Hematopoietic multipotent progenitor cell treated with erythropoietin and hydrocortisone succinate and interleukin-3 and kit ligand, for 8 days (in vitro differentiated cells): ENCODE measurements at regions not wholly inside any gene's neighbourhood (a gene's known extent, or its start where the extent isn't known, plus 50 kb on each side); places are given as distances from the start of the nearest gene placed in this dataset.
A peak's percentile ranks its signal among the peaks of the same experiment; 100 is the strongest.

ENCODE experiments used
- DNase-seq: peaks from one replicate; pipeline ENCODE4 v3.0.0-alpha.2; 2015

DNA sequence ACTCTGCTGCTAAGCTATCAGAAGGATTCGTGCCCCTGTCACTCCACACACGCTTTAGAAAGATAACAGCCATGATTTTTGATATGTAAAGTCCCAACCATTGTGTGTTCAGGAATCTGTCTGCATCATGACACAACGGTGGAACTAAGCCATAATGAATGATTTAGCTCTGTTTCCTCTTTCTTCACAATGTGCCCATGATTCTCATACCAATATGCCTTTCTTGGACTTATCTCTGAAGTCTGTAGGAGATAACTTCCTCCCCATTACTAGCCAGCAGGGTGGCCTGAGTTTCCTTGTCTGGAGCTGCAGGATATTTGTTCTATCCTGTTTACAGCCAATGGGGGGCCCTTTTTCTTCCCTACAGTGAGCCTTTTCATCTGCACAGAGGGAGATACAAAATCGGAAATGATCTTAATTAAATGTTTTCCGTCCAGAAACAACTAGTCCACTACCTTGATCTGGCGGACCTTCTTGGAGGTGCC lies 511.7 kb downstream of the USP25 start:
- DNase-seq, result peak; percentile 45

DNA sequence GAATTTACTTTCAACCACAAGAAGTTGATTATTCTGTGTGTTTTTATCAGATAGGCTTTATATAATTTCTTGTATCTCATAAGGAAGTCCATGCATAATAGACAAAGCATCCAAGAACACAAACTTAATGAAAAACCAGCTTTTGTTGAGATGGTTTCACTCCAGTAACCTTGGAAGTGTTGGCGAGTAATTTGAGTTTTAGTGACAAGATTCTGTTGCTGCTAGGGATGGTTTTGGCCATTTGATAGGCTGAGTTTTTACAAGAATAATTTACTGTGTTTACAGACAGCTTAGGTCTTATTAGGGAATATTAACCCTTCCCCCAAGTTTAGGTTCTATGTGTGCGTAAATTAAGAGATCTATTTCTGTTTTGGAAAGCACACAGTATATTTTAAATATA lies 513.6 kb downstream of the USP25 start:
- DNase-seq, result no peak

DNA sequence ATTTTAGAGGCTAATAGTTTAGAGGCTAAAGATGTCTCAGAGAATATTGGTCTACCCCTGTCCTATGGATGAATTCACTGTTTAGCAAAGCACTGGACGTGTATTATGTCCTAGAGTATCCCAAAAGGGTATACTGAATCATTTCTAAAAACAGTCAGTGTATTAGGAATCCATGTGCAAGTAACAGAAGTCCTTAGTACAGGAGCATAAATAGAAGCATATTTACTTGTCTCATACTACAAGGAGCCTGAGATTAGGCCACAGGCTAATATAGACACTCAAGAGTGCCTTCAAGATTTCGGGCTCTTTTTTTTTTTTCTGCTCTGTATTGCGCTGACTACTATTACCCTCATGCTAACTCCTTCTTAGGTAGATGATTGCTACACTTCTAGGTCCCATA lies 518.9 kb downstream of the USP25 start:
- DNase-seq, result no peak

DNA sequence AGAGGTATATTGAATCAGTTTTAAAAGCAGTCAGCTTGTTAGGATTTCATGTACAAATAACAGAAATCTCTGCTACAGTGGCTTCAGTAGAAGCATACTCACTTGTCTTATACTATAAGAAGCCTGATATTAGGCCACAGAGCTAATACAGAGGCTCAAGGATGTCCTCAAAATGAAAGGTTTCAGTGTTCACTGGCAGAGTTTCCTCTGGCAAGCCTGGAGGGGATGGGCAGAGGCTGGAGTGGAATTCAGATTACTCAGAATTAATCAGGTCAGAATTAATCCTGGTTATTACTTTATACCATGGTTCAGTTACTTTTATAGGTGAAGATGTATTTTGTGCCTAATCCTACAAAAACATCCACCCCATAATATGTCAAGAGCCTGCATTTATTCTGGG lies 520.5 kb downstream of the USP25 start:
- DNase-seq, result no peak

DNA sequence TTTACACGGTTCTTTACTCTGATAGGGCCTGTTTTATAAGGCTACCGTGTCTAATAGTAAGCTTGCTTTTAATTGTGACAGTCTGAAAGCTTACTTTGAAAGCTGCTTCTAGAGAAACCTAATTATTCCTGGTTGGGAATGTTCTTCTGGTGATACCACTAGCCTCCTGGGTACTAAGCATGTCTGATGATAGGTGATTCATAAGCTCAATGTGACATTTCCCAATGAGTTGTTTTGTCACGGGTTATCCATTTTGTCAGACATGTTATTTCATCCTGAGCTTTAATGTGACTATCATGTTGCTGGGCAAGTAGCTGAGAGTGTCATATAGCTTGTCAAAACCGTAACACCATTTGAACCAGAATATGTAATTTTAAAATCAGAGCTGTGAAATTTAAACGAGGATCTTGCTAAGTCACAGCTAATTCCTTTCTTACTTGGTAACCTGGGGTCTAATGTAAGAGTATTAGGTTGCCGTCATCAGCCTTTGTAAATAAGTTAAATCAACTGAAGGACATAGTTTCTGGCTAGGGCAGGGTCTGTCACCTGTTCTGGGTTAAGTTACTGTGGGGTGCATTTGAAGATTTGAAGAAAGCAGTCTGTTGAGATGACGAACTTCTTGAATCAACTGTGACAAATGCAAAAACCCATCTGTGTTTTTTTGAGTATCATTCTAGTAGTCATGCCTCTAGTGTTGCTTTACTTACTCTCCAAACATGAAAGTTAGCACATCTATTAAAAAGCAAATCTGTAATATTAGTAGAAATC lies 529.2 kb downstream of the USP25 start:
- no peak for DNase-seq

DNA sequence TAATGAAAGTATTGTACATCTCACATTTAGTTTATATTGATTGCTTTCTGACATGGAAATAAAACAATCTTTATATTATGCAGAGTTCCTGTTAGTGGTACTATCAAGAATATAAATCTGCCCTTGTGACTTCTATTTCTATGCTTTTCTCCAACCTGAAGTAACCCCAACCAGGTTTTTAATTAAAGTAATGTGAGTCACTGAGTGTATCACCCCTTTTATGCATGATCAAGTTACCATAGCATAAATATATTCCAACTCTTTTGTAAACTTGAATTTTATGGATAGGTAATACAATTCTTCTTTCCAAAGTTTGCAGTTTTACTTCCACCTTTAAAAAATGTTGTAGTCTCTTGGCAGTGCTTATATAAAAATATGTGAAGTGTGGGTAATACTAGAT lies 532.3 kb downstream of the USP25 start:
- DNase-seq, result no peak

DNA sequence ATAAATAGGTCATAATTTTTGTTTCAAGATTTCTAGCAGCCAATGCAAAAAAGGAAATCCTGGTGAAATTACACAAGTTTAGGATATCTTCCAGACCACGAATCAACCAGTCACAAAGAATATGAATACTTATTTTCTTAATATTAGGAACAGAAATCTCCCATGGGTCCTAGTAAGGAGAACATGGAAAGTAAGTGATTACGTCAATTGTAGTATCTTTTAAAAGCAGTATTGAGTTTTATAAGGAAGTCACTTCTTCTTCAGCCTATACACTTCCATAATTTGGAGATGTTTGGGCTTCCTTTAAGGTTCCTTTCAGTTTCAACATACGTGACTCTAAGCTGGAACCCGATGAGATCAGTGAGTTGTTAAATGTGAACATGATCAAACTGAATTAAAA lies 534.5 kb downstream of the USP25 start:
- DNase-seq, result no peak

DNA sequence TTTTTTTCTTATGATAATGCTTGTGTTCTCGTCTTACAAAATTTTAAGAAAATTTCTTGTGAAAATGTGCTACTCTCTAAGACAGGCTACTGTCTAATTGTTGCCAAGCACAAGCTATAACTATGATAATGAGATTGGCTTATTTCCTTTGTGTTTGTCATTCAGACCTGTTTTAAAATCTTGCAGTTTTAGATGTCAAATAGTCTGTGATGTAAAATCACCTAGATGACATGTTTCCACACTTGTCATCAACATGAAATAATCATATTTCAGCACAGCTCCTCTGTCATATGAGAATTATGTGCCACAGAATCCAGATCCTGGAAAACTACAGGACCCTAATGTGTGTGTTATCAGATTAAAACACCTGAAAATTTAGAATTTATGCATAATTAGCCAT lies 539.7 kb downstream of the USP25 start:
- DNase-seq, result no peak

DNA sequence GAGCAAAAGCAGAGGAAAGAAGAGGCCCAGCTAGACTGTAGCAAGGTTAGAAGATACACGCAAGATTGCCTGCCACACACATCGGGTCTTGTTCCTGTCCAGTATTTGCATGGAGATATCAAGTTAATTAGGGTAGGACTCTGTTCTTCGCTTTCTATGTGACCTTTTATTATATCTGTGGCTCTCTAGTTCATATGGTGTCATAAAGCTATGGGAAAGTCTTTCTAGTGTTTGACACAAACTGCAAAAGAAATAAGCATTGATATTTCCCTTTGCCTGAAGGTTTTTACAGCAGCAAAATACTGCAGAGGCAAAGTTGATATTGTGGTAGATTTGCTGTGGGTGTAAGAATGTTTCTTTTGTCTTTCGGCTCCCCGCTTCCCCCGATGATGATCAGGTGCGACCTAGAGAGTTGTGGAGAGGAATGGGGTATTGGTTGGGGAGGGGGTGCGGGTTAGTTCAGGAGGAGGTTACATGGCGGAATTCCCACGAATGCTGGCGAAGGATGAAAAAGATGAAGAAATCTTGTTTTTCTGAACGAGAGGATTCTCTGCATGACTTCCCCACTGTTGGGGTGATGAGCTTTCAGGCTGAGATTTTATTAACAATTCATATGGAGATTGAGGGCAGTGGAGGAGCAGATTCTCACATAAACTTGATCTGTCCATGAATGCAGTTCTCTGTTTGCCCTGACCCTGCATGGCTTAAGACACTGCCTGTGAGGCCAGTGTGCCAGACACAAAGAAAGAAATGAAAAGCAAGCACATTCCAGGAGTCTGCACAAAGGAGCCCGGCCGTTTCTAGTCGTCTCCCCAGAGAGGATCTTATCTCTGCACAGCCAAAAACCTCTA lies 550.2 kb downstream of the USP25 start:
- no peak for DNase-seq

DNA sequence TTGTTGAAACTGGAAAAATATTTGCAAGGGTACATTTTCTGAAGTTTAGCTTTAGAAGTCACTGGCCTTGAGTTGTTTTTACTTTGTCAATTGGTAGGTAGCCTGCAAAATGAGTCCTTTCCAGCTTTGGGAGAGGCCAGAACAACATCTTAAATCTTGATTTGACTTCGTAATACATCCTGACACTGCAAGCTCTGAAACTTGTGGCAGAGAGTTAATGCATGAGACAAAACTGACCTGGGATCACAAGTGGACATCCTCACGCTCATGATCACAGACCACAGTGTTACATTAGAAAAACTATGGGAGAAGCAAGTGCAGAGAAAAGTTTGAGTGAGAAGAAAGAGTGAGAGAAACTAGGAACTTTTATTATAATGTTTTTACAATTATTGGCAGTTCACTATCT lies 550.9 kb downstream of the USP25 start:
- DNase-seq, result no peak

DNA sequence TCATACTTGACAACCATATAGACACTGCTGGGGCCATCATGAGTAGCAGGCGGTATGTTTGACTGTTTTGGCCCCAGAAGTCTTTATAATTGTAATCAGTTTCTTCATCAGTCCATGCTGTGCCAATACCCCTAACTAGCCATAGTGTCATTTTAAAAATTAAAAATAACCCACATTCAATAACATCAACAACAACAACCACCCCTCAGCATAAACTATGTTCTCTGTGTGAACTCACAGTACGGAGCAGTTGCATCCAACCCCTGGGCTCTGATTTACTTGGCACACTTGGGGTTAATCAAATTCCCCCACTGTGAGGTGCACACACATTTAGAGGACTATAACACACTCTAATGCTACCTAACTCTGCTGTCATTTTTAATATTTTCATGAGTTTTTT lies 553.7 kb downstream of the USP25 start:
- no peak for DNase-seq

DNA sequence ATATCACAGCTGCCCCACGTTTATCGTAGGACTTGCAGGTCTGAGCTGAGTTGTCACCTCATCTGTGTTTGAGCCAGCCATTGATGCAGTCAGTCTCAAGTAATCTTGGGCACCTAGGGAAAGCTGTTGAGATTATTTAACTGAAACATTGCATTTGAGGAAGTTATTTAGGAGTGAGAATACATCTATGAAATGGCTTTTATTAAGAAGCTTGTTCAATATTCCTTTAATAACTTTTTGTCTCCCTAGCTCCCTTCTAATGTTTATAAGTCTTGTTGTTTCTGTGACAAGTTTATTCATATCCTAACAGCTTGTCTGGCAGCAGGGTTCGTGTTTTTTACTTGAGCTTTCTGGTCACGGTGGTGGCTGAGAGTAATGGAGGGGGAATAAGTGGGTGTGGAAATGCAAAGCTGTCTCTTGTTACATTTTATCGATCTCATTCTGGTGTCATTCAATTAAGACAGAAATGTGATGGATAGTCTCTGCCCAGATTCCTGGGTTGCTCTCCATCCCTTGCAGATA lies 555.9 kb downstream of the USP25 start:
- no peak for DNase-seq

DNA sequence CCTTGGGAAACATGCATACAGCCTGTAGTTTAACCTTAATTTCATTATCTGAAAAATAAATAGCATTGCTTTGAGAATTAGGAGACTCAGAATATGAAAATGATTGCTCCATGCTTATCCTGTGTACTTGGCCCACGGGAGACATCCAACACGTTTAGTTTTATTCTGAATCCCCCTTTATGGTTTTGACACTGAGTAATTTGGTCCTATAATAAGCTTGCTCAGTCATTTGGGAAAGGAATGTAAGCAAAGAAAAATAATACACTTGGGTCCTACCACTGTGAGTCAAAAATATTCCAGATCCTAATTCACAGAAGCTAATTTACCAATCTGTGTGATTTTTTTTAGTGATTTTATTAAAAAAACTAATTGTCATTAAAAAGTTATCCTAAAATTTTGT lies 557.3 kb downstream of the USP25 start:
- no peak for DNase-seq

DNA sequence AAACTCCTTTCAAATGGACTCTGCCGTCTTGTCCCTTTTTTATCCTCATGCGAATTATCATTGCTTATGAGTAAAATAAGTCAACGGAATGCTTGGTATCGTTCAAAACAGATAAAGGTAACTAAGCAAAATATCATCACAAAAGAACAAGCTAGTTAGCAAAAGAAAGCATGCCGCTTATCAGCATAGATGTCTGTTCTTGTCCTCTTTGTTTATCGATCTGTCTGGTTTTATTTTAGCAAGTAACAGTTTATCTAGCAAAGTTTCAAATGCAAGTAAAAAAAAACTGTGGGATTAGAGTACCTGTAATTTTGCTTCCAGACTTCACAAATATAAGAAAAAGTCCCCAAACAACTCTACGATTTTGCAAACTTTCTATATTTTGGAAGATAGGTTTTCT lies 561.5 kb downstream of the USP25 start:
- DNase-seq, result no peak

DNA sequence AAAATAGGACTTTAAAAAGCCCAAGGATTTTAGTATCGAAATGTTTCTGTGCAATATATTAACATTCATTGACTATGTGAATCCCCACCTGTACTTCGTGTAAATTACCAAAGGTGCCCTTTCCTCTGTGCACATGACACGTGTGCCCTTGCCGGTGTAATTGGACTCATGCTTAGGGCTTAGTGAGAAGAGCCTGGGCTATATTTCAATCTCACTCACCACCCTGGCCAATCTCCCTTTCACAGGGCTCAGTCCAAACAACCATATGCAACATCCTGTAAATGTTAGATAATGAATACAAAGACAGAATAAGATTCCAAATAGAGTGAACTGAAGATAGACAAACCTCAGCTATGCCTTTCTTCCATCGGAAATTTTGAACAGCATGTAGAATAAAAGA lies 564.3 kb downstream of the USP25 start:
- DNase-seq, result no peak

DNA sequence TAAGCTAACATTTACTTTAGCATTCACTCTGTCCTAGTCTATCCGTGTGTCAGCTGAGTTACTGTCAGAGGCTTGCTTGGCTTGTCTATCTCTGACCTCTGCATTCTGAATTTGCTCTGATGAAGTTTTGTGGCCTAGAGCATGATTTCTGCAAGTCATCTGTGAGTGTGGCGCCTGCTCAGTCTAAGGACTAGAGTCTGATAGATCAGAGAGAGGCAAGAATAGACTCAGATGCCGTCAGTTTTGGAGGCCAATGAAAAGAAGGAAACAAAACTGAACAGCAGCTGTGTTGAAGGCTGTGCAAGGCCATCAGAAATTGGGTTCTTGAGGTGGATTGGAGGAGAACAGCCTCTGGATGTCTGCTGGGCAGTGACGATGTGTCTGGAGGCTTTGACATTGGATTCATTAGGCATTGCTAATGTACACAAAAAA lies 573.1 kb downstream of the USP25 start:
- peak; percentile 22 for DNase-seq

DNA sequence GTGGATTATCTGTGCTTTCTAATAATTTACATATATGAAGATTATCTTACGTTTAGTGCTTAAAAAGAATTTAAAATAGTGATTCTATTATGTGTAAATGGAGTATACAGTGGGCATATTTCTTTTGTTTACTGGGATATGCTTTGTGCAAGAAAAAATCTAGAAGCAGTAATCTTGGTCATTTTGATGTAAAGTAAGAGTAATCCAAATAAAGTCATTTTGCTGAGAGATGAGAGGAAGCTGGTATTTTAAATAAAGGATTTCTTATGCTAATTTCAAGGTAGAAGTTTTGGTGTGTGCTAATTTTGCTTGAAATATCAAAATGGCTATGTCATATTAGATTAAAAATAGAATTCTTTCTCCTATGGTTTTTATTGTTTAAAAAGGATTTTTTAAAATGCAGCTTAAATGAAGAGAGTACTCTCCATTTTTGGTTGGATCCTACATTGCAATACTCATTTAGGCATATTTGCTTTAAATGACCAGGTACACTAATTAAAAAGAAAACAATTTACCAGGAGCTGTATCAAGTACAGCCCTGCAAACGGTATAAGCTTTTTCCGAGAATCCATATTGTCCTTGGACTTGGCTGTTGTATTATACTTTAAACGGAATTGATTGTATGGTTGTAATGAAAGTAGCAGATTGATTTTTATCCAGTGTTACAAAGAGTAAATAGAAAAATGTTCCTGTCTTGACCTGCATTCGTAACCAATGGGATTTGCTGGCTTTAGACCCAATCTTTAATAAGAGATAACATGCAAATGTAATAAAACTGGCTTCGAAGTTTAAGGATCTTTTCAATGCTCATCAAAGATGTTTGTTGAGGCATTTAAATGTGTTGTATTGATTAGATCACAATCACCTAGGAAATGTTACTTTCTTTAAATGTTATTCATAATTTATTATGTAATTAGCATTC lies 574.7 kb downstream of the USP25 start:
- no peak for DNase-seq

DNA sequence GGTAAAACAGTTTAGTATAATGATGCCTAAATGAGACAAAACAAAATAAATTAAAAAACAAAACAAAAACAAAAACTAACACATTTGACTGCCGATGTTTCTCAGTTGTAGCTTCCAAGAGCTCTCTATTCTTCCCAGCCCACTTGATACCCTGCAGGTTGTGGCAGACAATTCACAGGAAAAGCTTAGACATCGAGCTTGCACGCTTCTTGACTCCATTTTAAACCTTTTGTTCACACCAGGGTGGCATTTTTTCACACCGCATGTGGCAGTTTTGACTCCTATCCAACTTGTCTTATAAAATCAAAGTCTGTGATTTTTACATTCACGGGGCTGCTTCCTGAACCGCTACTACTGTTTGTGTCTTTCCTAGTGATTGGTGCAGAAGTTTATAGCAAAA lies 575.9 kb downstream of the USP25 start:
- DNase-seq, result no peak

DNA sequence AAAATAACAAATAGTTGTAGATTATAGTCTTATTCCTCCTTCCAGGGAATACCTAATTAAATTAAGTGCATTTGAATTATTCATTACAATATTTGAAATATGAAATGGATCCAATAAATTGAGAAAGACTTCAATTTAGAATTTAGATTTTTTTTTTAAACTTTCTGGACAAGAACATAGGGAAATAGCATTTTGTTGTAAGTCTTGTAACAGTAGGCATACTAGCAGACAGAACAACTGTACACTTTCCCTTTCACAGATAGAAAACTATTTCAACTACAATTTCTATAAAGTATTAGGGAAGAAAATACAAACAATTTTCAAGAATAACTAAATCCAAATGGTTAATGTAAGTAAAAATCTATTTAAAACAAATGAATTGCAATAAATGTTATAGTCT lies 577.5 kb downstream of the USP25 start:
- no peak for DNase-seq

DNA sequence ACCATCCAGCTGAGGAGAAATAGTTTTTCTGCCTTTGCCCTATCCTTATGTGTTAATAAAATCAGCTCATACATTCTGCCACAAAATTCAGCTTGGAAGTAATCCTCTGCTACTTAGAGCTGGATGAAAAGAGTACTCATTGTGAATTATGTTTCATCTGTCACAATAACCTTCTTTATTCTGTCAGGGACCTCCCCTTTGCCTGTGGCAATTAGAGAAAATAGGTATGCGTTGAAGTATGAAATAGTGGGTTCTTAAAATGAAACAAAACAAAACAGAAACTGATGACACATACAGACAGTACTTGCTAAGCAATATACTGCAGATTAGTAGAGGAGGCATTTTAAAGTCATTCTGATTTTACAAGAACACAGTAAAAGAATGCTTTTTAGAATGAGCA lies 578.5 kb downstream of the USP25 start:
- DNase-seq, result no peak

DNA sequence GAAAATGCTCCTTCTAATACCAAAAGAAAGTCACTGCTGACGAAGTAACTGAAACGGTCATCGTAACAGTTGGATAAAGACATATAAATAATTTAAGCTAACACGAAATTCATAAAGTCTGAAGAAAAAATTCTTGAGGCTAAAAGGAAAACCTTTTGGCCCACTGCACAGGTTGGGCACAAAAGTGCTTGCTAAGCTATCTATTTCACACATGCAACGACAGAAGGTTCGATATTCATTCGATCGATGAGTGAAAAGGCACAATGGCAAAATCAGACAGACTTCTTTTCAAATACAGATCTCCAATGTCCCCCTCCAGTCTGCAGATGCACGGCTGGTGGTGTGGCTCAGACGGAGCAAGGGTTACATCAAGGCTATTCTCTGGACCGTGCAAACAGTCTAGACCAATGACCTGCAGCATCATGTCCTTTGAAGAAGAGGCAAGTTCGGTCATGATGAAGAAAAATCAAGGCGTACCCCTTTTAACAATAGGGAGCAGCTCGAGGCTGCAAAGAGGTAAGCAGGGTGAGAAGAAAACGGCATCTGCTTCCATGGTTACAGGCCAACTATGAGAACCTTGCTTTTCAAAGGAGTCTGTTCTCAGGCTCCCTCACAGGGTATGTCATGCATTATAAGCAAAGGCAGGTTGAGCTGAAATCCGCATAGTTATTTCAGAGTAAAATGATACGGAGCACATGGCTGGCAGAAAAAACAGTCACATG lies 579.6 kb downstream of the USP25 start:
- no peak for DNase-seq

DNA sequence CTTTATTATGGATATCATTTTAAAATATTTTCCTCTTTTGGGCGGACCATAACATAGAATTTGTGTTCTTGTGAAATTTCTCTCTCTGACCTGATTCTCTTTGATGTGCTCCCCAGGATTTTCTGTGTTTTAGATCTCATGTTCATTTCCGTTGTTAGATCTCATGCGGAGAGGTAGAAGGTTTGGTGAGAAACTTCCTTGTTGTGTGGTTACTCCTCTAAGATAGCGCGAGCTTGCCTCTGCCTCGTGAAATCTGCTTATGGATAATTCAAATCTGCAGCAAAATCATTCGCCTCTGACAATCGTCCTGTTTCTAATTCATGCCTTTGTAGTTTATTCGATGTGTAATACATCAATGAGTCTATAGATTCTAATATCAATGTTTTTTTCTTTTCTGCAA lies 580.4 kb downstream of the USP25 start:
- no peak for DNase-seq
